ENCODE measurements at regions not wholly inside any gene's neighbourhood (a gene's known extent, or its start where the extent isn't known, plus 50 kb on each side); places are given as distances from the start of the nearest gene placed in this dataset.

GRCh38 chrX:149129767-149130166 lies 375.3 kb downstream of the IDS start:
- no peak overlapping the region for H3K4me3 Mint-ChIP-seq
- ATAC-seq = no peak
- no peak overlapping the region for H3K27ac Mint-ChIP-seq
- no peaks in the 10 kb centered on the region for H3K4me1 Mint-ChIP-seq (ENCODE audit: low read depth)
- CTCF ChIA-PET = no interaction called here
- DNase-seq = no peak
- H3K9me3 Mint-ChIP-seq (ENCODE audit: insufficient read depth) = no peaks in the 10 kb centered on the region
- H3K27me3 Mint-ChIP-seq (ENCODE audit: low read depth) = no peaks in the 10 kb centered on the region
- H3K36me3 Mint-ChIP-seq (ENCODE audit: low read depth) = no peaks in the 10 kb centered on the region
- POLR2A ChIA-PET = no interaction called here

GRCh38 chrX:149124526-149125108 lies 380.5 kb downstream of the IDS start:
- CTCF ChIA-PET = no interaction called here
- H3K4me3 Mint-ChIP-seq = no peak overlapping the region
- no peaks in the 10 kb centered on the region for H3K36me3 Mint-ChIP-seq (ENCODE audit: low read depth)
- no peak overlapping the region for H3K27ac Mint-ChIP-seq
- no peaks in the 10 kb centered on the region for H3K9me3 Mint-ChIP-seq (ENCODE audit: insufficient read depth)
- ATAC-seq (no peak), DNase-seq (no peak)
- POLR2A ChIA-PET = no interaction called here
- H3K27me3 Mint-ChIP-seq (ENCODE audit: low read depth) = no peaks in the 10 kb centered on the region
- no peaks in the 10 kb centered on the region for H3K4me1 Mint-ChIP-seq (ENCODE audit: low read depth)

- no peak for DNase-seq
- no peaks in the 10 kb centered on the region for H3K36me3 Mint-ChIP-seq (ENCODE audit: low read depth)
- H3K27ac Mint-ChIP-seq = no peak overlapping the region
- no peaks in the 10 kb centered on the region for H3K27me3 Mint-ChIP-seq (ENCODE audit: low read depth)
- no peaks in the 10 kb centered on the region for H3K9me3 Mint-ChIP-seq (ENCODE audit: insufficient read depth)
- H3K4me1 Mint-ChIP-seq (ENCODE audit: low read depth) = no peaks in the 10 kb centered on the region
- ChIA-PET POLR2A (no interaction called here), CTCF (no interaction called here)
- H3K4me3 Mint-ChIP-seq = no peak overlapping the region
- ATAC-seq = no peak
Measured at GRCh38 chrX:149121206-149121920, 383.7 kb downstream of the IDS start.

- no peaks in the 10 kb centered on the region for H3K36me3 Mint-ChIP-seq (ENCODE audit: low read depth)
- ChIA-PET POLR2A (no interaction called here), CTCF (no interaction called here)
- H3K4me1 Mint-ChIP-seq (ENCODE audit: low read depth) = no peaks in the 10 kb centered on the region
- no peak overlapping the region for H3K4me3 Mint-ChIP-seq
- no peak overlapping the region for H3K27ac Mint-ChIP-seq
- H3K27me3 Mint-ChIP-seq (ENCODE audit: low read depth) = no peaks in the 10 kb centered on the region
- DNase-seq (no peak), ATAC-seq (no peak)
- no peaks in the 10 kb centered on the region for H3K9me3 Mint-ChIP-seq (ENCODE audit: insufficient read depth)
Measured at GRCh38 chrX:149120459-149120858, 384.6 kb downstream of the IDS start.

- Mint-ChIP-seq H3K36me3 (ENCODE audit: low read depth) (no peaks in the 10 kb centered on the region), H3K4me1 (ENCODE audit: low read depth) (no peaks in the 10 kb centered on the region), H3K9me3 (ENCODE audit: insufficient read depth) (no peaks in the 10 kb centered on the region), H3K4me3 (no peak overlapping the region), H3K27ac (no peak overlapping the region), H3K27me3 (ENCODE audit: low read depth) (peaks cover 1% of the 10 kb centered on the region)
- CTCF ChIA-PET = no interaction called here
- POLR2A ChIA-PET = no interaction called here
- ATAC-seq = no peak
- DNase-seq = no peak
Measured at GRCh38 chrX:149114874-149115273, 390.2 kb downstream of the IDS start.

- no peak overlapping the region for H3K4me3 Mint-ChIP-seq
- H3K9me3 Mint-ChIP-seq (ENCODE audit: insufficient read depth) = peaks cover 4% of the 10 kb centered on the region
- POLR2A ChIA-PET = no interaction called here
- H3K4me1 Mint-ChIP-seq (ENCODE audit: low read depth) = no peaks in the 10 kb centered on the region
- H3K36me3 Mint-ChIP-seq (ENCODE audit: low read depth) = no peaks in the 10 kb centered on the region
- DNase-seq (no peak), ATAC-seq (no peak)
- peaks cover 1% of the 10 kb centered on the region for H3K27me3 Mint-ChIP-seq (ENCODE audit: low read depth)
- H3K27ac Mint-ChIP-seq = no peak overlapping the region
- CTCF ChIA-PET = no interaction called here
Measured at GRCh38 chrX:149114001-149114400, 391.1 kb downstream of the IDS start.

- Mint-ChIP-seq H3K9me3 (ENCODE audit: insufficient read depth) (no peaks in the 10 kb centered on the region), H3K27ac (no peak overlapping the region), H3K27me3 (ENCODE audit: low read depth) (no peaks in the 10 kb centered on the region), H3K4me1 (ENCODE audit: low read depth) (no peaks in the 10 kb centered on the region), H3K4me3 (no peak overlapping the region), H3K36me3 (ENCODE audit: low read depth) (no peaks in the 10 kb centered on the region)
- ChIA-PET CTCF (no interaction called here), POLR2A (no interaction called here)
- DNase-seq (no peak), ATAC-seq (no peak)
Measured at GRCh38 chrX:149097786-149098185, 407.3 kb downstream of the IDS start.

- H3K27ac Mint-ChIP-seq = no peak overlapping the region
- no peaks in the 10 kb centered on the region for H3K9me3 Mint-ChIP-seq (ENCODE audit: insufficient read depth)
- ChIA-PET CTCF (no interaction called here), POLR2A (no interaction called here)
- ATAC-seq (no peak), DNase-seq (no peak)
- no peaks in the 10 kb centered on the region for H3K36me3 Mint-ChIP-seq (ENCODE audit: low read depth)
- H3K4me1 Mint-ChIP-seq (ENCODE audit: low read depth) = no peaks in the 10 kb centered on the region
- H3K27me3 Mint-ChIP-seq (ENCODE audit: low read depth) = no peaks in the 10 kb centered on the region
- H3K4me3 Mint-ChIP-seq = no peak overlapping the region
Measured at GRCh38 chrX:149092179-149092578, 412.9 kb downstream of the IDS start.

GRCh38 chrX:149079805-149080406 lies 425.2 kb downstream of the IDS start:
- DNase-seq (no peak), ATAC-seq (no peak)
- H3K27me3 Mint-ChIP-seq (ENCODE audit: low read depth) = no peaks in the 10 kb centered on the region
- no peaks in the 10 kb centered on the region for H3K36me3 Mint-ChIP-seq (ENCODE audit: low read depth)
- POLR2A ChIA-PET = no interaction called here
- CTCF ChIA-PET = no interaction called here
- H3K27ac Mint-ChIP-seq = no peak overlapping the region
- H3K4me1 Mint-ChIP-seq (ENCODE audit: low read depth) = peaks cover 6% of the 10 kb centered on the region
- H3K9me3 Mint-ChIP-seq (ENCODE audit: insufficient read depth) = no peaks in the 10 kb centered on the region
- no peak overlapping the region for H3K4me3 Mint-ChIP-seq

GRCh38 chrX:149074398-149074797 lies 430.7 kb downstream of the IDS start:
- POLR2A ChIA-PET = no interaction called here
- Mint-ChIP-seq H3K4me3 (no peak overlapping the region), H3K36me3 (ENCODE audit: low read depth) (no peaks in the 10 kb centered on the region), H3K27me3 (ENCODE audit: low read depth) (no peaks in the 10 kb centered on the region), H3K27ac (peak overlapping the region; percentile 60), H3K9me3 (ENCODE audit: insufficient read depth) (no peaks in the 10 kb centered on the region), H3K4me1 (ENCODE audit: low read depth) (peaks cover 6% of the 10 kb centered on the region)
- ATAC-seq = peak; percentile 58
- CTCF ChIA-PET = no interaction called here
- DNase-seq = peak; percentile 42

- Mint-ChIP-seq H3K36me3 (ENCODE audit: low read depth) (no peaks in the 10 kb centered on the region), H3K4me1 (ENCODE audit: low read depth) (peaks cover 6% of the 10 kb centered on the region), H3K27ac (peak overlapping the region; percentile 55), H3K4me3 (no peak overlapping the region), H3K27me3 (ENCODE audit: low read depth) (no peaks in the 10 kb centered on the region), H3K9me3 (ENCODE audit: insufficient read depth) (no peaks in the 10 kb centered on the region)
- POLR2A ChIA-PET = no interaction called here
- CTCF ChIA-PET = no interaction called here
- DNase-seq (no peak), ATAC-seq (no peak)
Measured at GRCh38 chrX:149073479-149073878, 431.6 kb downstream of the IDS start.

- no peaks in the 10 kb centered on the region for H3K36me3 Mint-ChIP-seq (ENCODE audit: low read depth)
- ChIA-PET POLR2A (no interaction called here), CTCF (no interaction called here)
- DNase-seq = no peak
- H3K4me1 Mint-ChIP-seq (ENCODE audit: low read depth) = peaks cover 5% of the 10 kb centered on the region
- H3K4me3 Mint-ChIP-seq = no peak overlapping the region
- no peak for ATAC-seq
- H3K9me3 Mint-ChIP-seq (ENCODE audit: insufficient read depth) = no peaks in the 10 kb centered on the region
- no peaks in the 10 kb centered on the region for H3K27me3 Mint-ChIP-seq (ENCODE audit: low read depth)
- H3K27ac Mint-ChIP-seq = no peak overlapping the region
Measured at GRCh38 chrX:149069899-149070298, 435.2 kb downstream of the IDS start.

GRCh38 chrX:149060921-149061320 lies 444.2 kb downstream of the IDS start:
- no peak overlapping the region for H3K27ac Mint-ChIP-seq
- H3K4me3 Mint-ChIP-seq = no peak overlapping the region
- DNase-seq (no peak), ATAC-seq (no peak)
- H3K36me3 Mint-ChIP-seq (ENCODE audit: low read depth) = no peaks in the 10 kb centered on the region
- H3K27me3 Mint-ChIP-seq (ENCODE audit: low read depth) = no peaks in the 10 kb centered on the region
- CTCF ChIA-PET = no interaction called here
- H3K9me3 Mint-ChIP-seq (ENCODE audit: insufficient read depth) = no peaks in the 10 kb centered on the region
- POLR2A ChIA-PET = no interaction called here
- H3K4me1 Mint-ChIP-seq (ENCODE audit: low read depth) = no peaks in the 10 kb centered on the region
